GM12878 (cell line): ENCODE measurements at regions not wholly inside any gene's neighbourhood (a gene's known extent, or its start where the extent isn't known, plus 50 kb on each side); places are given as distances from the start of the nearest gene placed in this dataset.

ENCODE experiments used
- ATAC-seq: fragments of 200-7000 bp; cut with Tn5 transposase; 3 replicates; pipeline ENCODE4 v1.9.1; 2020; ENCODE audit warnings: mild to moderate bottlenecking, moderate library complexity
- BruUV-seq: library from RNA; stranded (reverse); fragments of 400-500 nt; replicated peaks from 2 replicates; lab custom pipeline; 2021; lab: Mats Ljungman, UMichigan
- CTCF ChIA-PET: fragments of 300-600 bp; sonication (Branson Sonifier 250); formaldehyde crosslinking; extraction: SDS; loops from one replicate; lab custom pipeline; 2021; ENCODE audit warnings: inconsistent platforms; lab: Yijun Ruan, JAX
- POLR2A ChIA-PET: fragments of 350-600 bp; formaldehyde crosslinking; extraction: SDS; loops from one replicate; lab custom pipeline; 2021; ENCODE audit warnings: inconsistent platforms; lab: Charles Lee
- RAD21 ChIA-PET: fragments of 300-600 bp; sonication (Branson Sonifier 250); formaldehyde crosslinking; loops from one replicate; lab custom pipeline; 2023; ENCODE audit warnings: antibody characterized with exemption; ENCODE audit not compliant: unreplicated experiment; lab: Charles Lee
- SMC1A ChIA-PET: fragments of 300-600 bp; sonication (Branson Sonifier 250); formaldehyde crosslinking; loops from one replicate; lab custom pipeline; 2023; ENCODE audit not compliant: unreplicated experiment, uncharacterized antibody; lab: Charles Lee
- DNase-seq: peaks from one replicate; pipeline ENCODE4 v3.0.0-alpha.2; 2011; ENCODE audit warnings: low read depth, low spot score
- FAIRE-seq: peaks from 3 replicates; lab custom pipeline; 2011; peaks lifted over from hg19 to GRCh38; lab: Jason Lieb, UNC
- H2AFZ ChIP-seq: 2 replicates; pipeline ENCODE4 v1.6.0; 2011; ENCODE audit warnings: low read depth, low read length, control low read depth; ENCODE audit not compliant: control insufficient read depth
- H3K27ac ChIP-seq: 2 replicates; pipeline ENCODE4 v1.5.1; 2011; ENCODE audit warnings: control low read depth; ENCODE audit not compliant: control insufficient read depth, insufficient read depth
- H3K27me3 ChIP-seq, 2 experiments: replicated peaks in 1 of 2; 2 replicates each; pipeline versions ENCODE4 v1.6.0 to v1.6.1; 2011; ENCODE audit warnings: low read length in 1 of 2; ENCODE audit not compliant: control insufficient read depth in 2 of 2, insufficient read depth in 2 of 2
- H3K36me3 ChIP-seq, 2 experiments: 2 replicates each; pipeline ENCODE4 v1.5.1; 2011; ENCODE audit warnings: low read length in 1 of 2; ENCODE audit not compliant: control insufficient read depth in 2 of 2, insufficient read depth in 2 of 2
- H3K4me1 ChIP-seq: 2 replicates; pipeline ENCODE4 v1.6.1; 2011; ENCODE audit warnings: mild to moderate bottlenecking, low read length, moderate library complexity, mixed read lengths; ENCODE audit not compliant: control insufficient read depth, insufficient read depth
- H3K4me2 ChIP-seq: 2 replicates; pipeline ENCODE4 v1.6.0; 2011; ENCODE audit warnings: control low read depth; ENCODE audit not compliant: control insufficient read depth, insufficient read depth
- H3K4me3 ChIP-seq: fragments of 200-600 bp; sonication (generic); 2 replicates; pipeline ENCODE4 v1.5.1; 2016
- H3K79me2 ChIP-seq: 2 replicates; pipeline ENCODE4 v1.6.0; 2011; ENCODE audit warnings: low read length; ENCODE audit not compliant: control insufficient read depth, insufficient read depth
- H3K9ac ChIP-seq: 2 replicates; pipeline ENCODE4 v1.8.0; 2011; ENCODE audit warnings: low read length, control low read depth, mixed read lengths; ENCODE audit not compliant: control insufficient read depth, insufficient read depth
- H3K9me3 ChIP-seq: replicated peaks from 3 replicates; pipeline ENCODE4 v1.5.1; 2011; ENCODE audit warnings: mild to moderate bottlenecking, low read length; ENCODE audit not compliant: control insufficient read depth, insufficient read depth
- H4K20me1 ChIP-seq: 2 replicates; pipeline ENCODE4 v1.6.0; 2011; ENCODE audit not compliant: control insufficient read depth, insufficient read depth
- CHD2 ChIP-seq: IDR thresholded peaks from 2 replicates; pipeline ENCODE4 v1.6.1; 2011; ENCODE audit warnings: low read depth, low read length, improper control_type of control experiment, borderline replicate concordance
- FOS ChIP-seq: IDR thresholded peaks from 3 replicates; pipeline ENCODE4 v1.6.1; 2011; ENCODE audit warnings: borderline replicate concordance; ENCODE audit not compliant: insufficient read length; ENCODE audit errors: extremely low read depth
- HCFC1 ChIP-seq: fragments of 150-350 bp; IDR thresholded peaks from 2 replicates; pipeline ENCODE4 v1.6.1; 2014; ENCODE audit warnings: low read length
- RCOR1 ChIP-seq: conservative IDR thresholded peaks from 2 replicates; pipeline ENCODE4 v1.6.1; 2012; ENCODE audit warnings: low read depth, low read length, improper control_type of control experiment
- SRF ChIP-seq, 2 experiments: IDR thresholded peaks; 2 replicates each; pipeline ENCODE4 v1.6.1; 2011; ENCODE audit warnings: low read depth in 2 of 2, low read length in 2 of 2, mild to moderate bottlenecking in 1 of 2, moderate library complexity in 1 of 2
- in situ Hi-C: fragments of 300-500 bp; cut with MboI; formaldehyde crosslinking; loops from 9 replicates; pipeline ENCODE4 v1.14.3; 2018; ENCODE audit warnings: mixed read lengths
- intact Hi-C: fragments of 100-400 bp; cut with micrococcal nuclease; formaldehyde crosslinking; loops from one replicate; pipeline ENCODE4 v1.14.2; 2022; ENCODE audit not compliant: unreplicated experiment
- TF ChIP-seq, protein P1 (sequence below): fragments of 450-650 bp; IDR thresholded peaks from 2 replicates; pipeline ENCODE4 v1.6.1; 2014; ENCODE audit warnings: mild to moderate bottlenecking
- TF ChIP-seq, protein P2 (sequence below): fragments of 150-350 bp; IDR thresholded peaks from 2 replicates; pipeline ENCODE4 v1.6.1; 2016; ENCODE audit warnings: low read depth, low read length

DNA sequence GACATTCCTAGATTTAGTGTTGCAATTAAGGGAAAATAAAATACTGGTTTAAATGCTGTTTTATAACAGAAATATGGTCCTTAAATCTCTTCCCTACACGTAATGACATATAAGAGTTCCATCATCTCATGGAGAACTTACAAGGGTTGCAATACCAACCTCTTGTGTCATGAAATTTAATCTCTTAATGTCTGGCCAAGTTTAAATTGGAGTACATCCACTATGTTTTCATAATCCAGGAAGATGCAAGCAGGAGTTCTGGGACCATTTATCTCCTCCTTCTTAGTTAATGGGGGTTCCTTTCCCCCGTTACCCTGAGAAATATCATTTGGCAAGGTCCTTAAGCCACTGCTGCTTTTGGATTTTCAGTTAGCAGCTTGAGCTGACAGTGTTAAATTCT is 126.0 kb upstream of the ACVR2A start (continued):
- TF ChIP-seq CHD2 = no peak
- TF ChIP-seq, all 136 proteins: peak for 0

DNA sequence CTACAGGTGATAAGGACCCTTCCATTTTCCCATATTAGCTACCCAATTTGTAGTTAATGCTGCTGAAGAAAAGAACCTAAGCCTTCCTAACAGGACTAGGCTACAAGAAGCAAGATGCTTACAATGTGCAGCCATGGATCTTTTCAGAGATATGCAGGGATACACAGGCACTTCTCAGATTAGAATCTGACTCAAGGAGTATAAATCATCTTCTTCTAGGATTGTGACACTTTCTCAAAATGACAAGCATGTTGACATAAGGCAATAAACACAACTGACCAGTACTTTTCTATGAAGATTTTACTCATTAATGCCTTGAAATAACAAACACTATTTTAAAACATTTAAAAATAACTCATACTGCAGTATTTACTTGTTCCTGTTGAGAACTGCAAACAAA is 127.9 kb upstream of the ACVR2A start:
- Histone ChIP-seq H4K20me1 (no peaks in the 10 kb centered on the region), H3K79me2 (no peaks in the 10 kb centered on the region), H3K4me2 (no peak overlapping the region), H3K4me1 (peaks cover 9% of the 10 kb centered on the region), H3K27me3 (no peaks in the 10 kb centered on the region; a peak in 1 of 4 replicates), H3K27ac (no peak overlapping the region)
- DNase-seq (no peak), FAIRE-seq (peak; percentile 49)
- ChIA-PET CTCF (no interaction called here), POLR2A (no interaction called here), RAD21 (no interaction called here)
- in situ Hi-C loops = no loop called here
- TF ChIP-seq HCFC1 (no peak), FOS (no peak), RCOR1 (no peak), SRF (IDR thresholded peaks at IDR 0.05; ENCODE audit: low read depth in 2 of 2, low read length in 2 of 2) (no peak)
- TF ChIP-seq, protein P1, sequence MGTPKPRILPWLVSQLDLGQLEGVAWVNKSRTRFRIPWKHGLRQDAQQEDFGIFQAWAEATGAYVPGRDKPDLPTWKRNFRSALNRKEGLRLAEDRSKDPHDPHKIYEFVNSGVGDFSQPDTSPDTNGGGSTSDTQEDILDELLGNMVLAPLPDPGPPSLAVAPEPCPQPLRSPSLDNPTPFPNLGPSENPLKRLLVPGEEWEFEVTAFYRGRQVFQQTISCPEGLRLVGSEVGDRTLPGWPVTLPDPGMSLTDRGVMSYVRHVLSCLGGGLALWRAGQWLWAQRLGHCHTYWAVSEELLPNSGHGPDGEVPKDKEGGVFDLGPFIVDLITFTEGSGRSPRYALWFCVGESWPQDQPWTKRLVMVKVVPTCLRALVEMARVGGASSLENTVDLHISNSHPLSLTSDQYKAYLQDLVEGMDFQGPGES = no peak
- TF ChIP-seq, protein P2, sequence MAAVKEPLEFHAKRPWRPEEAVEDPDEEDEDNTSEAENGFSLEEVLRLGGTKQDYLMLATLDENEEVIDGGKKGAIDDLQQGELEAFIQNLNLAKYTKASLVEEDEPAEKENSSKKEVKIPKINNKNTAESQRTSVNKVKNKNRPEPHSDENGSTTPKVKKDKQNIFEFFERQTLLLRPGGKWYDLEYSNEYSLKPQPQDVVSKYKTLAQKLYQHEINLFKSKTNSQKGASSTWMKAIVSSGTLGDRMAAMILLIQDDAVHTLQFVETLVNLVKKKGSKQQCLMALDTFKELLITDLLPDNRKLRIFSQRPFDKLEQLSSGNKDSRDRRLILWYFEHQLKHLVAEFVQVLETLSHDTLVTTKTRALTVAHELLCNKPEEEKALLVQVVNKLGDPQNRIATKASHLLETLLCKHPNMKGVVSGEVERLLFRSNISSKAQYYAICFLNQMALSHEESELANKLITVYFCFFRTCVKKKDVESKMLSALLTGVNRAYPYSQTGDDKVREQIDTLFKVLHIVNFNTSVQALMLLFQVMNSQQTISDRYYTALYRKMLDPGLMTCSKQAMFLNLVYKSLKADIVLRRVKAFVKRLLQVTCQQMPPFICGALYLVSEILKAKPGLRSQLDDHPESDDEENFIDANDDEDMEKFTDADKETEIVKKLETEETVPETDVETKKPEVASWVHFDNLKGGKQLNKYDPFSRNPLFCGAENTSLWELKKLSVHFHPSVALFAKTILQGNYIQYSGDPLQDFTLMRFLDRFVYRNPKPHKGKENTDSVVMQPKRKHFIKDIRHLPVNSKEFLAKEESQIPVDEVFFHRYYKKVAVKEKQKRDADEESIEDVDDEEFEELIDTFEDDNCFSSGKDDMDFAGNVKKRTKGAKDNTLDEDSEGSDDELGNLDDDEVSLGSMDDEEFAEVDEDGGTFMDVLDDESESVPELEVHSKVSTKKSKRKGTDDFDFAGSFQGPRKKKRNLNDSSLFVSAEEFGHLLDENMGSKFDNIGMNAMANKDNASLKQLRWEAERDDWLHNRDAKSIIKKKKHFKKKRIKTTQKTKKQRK = no peak
- TF ChIP-seq, all 136 proteins: peak for 0
- H3K9ac ChIP-seq = no peak overlapping the region
- no TSS peak for BruUV-seq
- no peak for ATAC-seq
- intact Hi-C loops = no loop called here
- H2AFZ ChIP-seq = no peak overlapping the region
- H3K36me3 ChIP-seq = no peaks in the 10 kb centered on the region
- H3K4me3 ChIP-seq = no peak overlapping the region
- peaks cover 2% of the 10 kb centered on the region; the same call in 2 of the 3 replicates for H3K9me3 ChIP-seq
- SMC1A ChIA-PET = no interaction called here
